Tibial nerve (tissue), 4 donors: ENCODE measurements at regions not wholly inside any gene's neighbourhood (a gene's known extent, or its start where the extent isn't known, plus 50 kb on each side); places are given as distances from the start of the nearest gene placed in this dataset.

ENCODE experiments used
- DNase-seq, 2 donors: peaks; one replicate each; pipeline ENCODE4 v3.0.0-alpha.2; 2019; ENCODE audit warnings: low spot score in 2 of 2
- H3K27ac ChIP-seq, 4 donors: fragments of 200-600 bp; sonication (generic) in 3 of 4; one replicate each; pipeline ENCODE4 v1.5.1; 2017 to 2019; ENCODE audit warnings: mild to moderate bottlenecking in 1 of 4
- H3K27me3 ChIP-seq, 2 donors: fragments of 200-600 bp; sonication (generic) in 1 of 2; one replicate each; pipeline versions ENCODE4 v1.5.1 to v1.6.0; 2017 to 2019
- H3K36me3 ChIP-seq, 3 donors: fragments of 200-600 bp; sonication (generic); one replicate each; pipeline ENCODE4 v1.5.1; 2018 to 2019
- H3K4me1 ChIP-seq, 4 donors: fragments of 200-600 bp; sonication (generic) in 3 of 4; one replicate each; pipeline ENCODE4 v1.5.1; 2017 to 2019
- H3K4me3 ChIP-seq, 4 donors: fragments of 200-600 bp; sonication (generic) in 3 of 4; one replicate each; pipeline ENCODE4 v1.5.1; 2017 to 2019; ENCODE audit warnings: mild to moderate bottlenecking in 1 of 4, moderate library complexity in 1 of 4
- H3K9me3 ChIP-seq, 4 donors: fragments of 200-600 bp; sonication (generic) in 3 of 4; one replicate each; pipeline ENCODE4 v1.5.1; 2017 to 2019
- EP300 ChIP-seq, 2 donors: sonication (generic); formaldehyde crosslinking; IDR thresholded peaks; one replicate each; pipeline ENCODE4 v1.6.1; 2017; ENCODE audit warnings: antibody characterized with exemption in 2 of 2, mild to moderate bottlenecking in 1 of 2
- POLR2A ChIP-seq, 2 donors: fragments of 450-650 bp; IDR thresholded peaks; one replicate each; pipeline ENCODE4 v1.6.1; 2017; ENCODE audit warnings: antibody characterized with exemption in 2 of 2, mild to moderate bottlenecking in 2 of 2, moderate library complexity in 2 of 2
- WGBS, 2 donors: methylation state at CpG; one replicate each; pipeline ENCODE4 v1.1.5; 2018; 5-methylcytosine and 5-hydroxymethylcytosine counted together
- TF ChIP-seq, protein P1 (sequence below), 5 experiments: fragments of 200-600 bp in 3 of 5; fragments of 450-650 bp in 2 of 5; sonication (generic) in 3 of 5; IDR thresholded peaks; one replicate each; pipeline ENCODE4 v1.5.1; 2016 to 2019; ENCODE audit warnings: antibody characterized with exemption in 5 of 5, mild to moderate bottlenecking in 3 of 5, moderate library complexity in 2 of 5

DNA sequence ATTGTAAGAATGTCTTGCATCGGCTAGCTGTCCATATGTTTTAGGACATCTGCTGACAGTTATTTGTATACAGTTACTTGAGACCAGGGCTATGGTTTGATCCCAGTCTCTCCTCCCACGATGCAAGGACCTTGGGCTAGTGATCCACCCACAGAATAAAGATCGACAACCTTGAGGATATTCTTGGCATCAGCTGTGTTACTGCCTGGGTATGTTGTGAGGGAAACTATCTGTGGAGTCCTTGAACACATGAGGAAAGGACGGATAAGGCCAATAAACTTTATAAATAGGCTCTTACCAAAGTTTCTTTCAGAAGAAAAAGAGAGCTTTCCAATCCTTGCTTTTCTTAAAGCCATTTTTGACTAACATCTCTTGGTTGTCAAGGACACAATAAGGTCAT lies 70.8 kb upstream of the HEY2 start:
- Histone ChIP-seq H3K9me3 (no peaks in the 10 kb centered on the region), H3K27ac (no peak overlapping the region), H3K4me1 (peaks cover 0 to 6% (median 0%) of the 10 kb centered on the region in 4 donors), H3K36me3 (no peaks in the 10 kb centered on the region), H3K4me3 (no peak overlapping the region), H3K27me3 (no peaks in the 10 kb centered on the region)
- DNase-seq = no peak
- 81 to 95% methylated on average over 4 of the region's 4 CpGs for WGBS, 2 donors
- TF ChIP-seq POLR2A (IDR thresholded peaks at IDR 0.05) = no peak
- no peak for TF ChIP-seq EP300 (IDR thresholded peaks at IDR 0.05)
- TF ChIP-seq, protein P1, sequence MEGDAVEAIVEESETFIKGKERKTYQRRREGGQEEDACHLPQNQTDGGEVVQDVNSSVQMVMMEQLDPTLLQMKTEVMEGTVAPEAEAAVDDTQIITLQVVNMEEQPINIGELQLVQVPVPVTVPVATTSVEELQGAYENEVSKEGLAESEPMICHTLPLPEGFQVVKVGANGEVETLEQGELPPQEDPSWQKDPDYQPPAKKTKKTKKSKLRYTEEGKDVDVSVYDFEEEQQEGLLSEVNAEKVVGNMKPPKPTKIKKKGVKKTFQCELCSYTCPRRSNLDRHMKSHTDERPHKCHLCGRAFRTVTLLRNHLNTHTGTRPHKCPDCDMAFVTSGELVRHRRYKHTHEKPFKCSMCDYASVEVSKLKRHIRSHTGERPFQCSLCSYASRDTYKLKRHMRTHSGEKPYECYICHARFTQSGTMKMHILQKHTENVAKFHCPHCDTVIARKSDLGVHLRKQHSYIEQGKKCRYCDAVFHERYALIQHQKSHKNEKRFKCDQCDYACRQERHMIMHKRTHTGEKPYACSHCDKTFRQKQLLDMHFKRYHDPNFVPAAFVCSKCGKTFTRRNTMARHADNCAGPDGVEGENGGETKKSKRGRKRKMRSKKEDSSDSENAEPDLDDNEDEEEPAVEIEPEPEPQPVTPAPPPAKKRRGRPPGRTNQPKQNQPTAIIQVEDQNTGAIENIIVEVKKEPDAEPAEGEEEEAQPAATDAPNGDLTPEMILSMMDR (IDR thresholded peaks at IDR 0.05) = no peak

DNA sequence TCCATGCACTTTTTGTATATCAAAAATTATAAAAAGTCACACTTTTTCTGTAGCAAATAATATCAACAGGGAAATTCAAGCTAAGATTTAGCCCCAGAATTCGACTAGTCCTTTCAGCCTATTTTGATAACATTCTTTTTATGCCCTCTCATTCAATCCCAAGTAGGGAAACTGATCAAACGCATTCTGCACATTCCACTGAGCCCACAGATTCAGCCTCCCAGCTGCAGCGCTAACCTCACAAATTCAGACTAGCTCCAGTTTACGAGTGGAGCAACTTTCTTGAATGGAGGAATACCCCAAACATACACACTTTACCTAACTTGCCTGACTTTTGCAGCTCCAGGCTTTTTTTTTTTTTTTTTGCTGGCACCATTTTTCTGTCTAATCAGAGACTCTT lies 70.3 kb upstream of the HEY2 start:
- Histone ChIP-seq H3K27me3 (no peaks in the 10 kb centered on the region), H3K4me1 (peaks cover 0 to 6% (median 0%) of the 10 kb centered on the region in 4 donors), H3K4me3 (no peak overlapping the region), H3K27ac (no peak overlapping the region), H3K9me3 (no peaks in the 10 kb centered on the region), H3K36me3 (no peaks in the 10 kb centered on the region)
- TF ChIP-seq POLR2A (IDR thresholded peaks at IDR 0.05) (no peak), EP300 (IDR thresholded peaks at IDR 0.05) (no peak)
- TF ChIP-seq, protein P1 (IDR thresholded peaks at IDR 0.05) = no peak
- 55 to 60% methylated on average over 4 of the region's 4 CpGs for WGBS, 2 donors
- no peak for DNase-seq

DNA sequence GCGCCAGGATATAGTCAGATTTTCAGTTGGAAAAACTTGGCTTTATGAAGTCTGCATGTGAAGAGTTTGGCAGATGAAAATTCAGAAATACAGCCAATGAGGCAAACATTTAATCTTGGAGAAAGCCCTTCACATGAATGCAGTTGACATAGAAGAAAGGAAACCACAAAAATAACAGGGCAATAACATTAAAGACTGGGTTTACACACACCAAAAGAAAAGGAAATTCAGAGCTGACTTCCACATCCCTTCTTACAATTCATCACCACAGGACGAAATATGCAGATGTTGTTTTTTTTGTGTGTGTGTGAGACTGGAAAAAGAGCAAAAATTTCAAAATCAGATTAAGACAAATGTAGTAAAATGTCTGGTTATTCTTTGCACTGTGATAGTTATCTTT lies 69.8 kb upstream of the HEY2 start:
- no peak for DNase-seq
- Histone ChIP-seq H3K4me1 (peaks cover 0 to 6% (median 0%) of the 10 kb centered on the region in 4 donors), H3K36me3 (no peaks in the 10 kb centered on the region), H3K27me3 (no peaks in the 10 kb centered on the region), H3K9me3 (no peaks in the 10 kb centered on the region), H3K4me3 (no peak overlapping the region), H3K27ac (no peak overlapping the region)
- TF ChIP-seq POLR2A (IDR thresholded peaks at IDR 0.05) (no peak), EP300 (IDR thresholded peaks at IDR 0.05) (no peak)
- TF ChIP-seq, protein P1 (IDR thresholded peaks at IDR 0.05) = no peak
- WGBS, 2 donors = 52 to 57% methylated on average over 2 of the region's 2 CpGs

DNA sequence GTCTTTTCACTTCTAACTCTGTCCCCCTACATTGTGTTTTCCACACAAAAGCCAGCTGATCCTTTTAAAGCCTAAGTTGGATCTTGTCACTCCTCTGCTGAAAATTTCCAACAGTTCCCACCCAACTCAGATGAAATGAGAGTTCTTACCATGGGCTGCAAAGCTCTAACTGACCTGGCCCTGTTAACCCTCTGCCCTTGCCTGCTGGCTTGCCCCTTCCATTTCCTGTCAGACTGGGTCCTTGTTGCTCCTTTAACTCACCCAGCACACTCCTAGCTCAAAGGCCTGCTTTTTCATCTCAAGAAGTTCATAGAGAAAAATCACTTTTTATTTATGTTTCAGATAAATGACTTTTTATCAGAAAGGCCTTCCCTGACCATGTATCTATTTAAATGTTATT lies 66.5 kb upstream of the HEY2 start:
- Histone ChIP-seq H3K4me3 (no peak overlapping the region), H3K4me1 (no peaks in the 10 kb centered on the region)
- TF ChIP-seq, protein P1 (IDR thresholded peaks at IDR 0.05) = no peak
- TF ChIP-seq EP300 (IDR thresholded peaks at IDR 0.05) = no peak
- no peak for TF ChIP-seq POLR2A (IDR thresholded peaks at IDR 0.05)

DNA sequence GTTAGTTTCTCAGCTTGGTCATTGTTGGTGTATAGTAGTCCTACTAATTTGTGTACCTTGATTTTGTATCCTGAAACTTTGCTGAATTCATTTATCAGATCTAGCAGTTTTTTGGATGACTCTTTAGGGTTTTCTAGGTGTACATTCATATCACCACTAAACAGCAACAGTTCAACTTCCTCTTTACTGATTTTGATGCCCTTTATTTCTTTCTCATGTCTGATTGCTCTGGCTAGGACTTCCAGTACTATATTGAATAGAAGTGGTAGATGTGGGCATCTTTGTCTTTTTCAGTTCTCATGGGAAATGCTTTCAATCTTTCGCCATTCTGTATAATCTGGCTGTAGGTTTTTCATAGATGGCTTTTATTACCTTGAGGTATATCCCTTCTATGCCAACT lies 61.3 kb upstream of the HEY2 start:
- TF ChIP-seq, protein P1 (IDR thresholded peaks at IDR 0.05) = no peak
- TF ChIP-seq EP300 (IDR thresholded peaks at IDR 0.05) (no peak), POLR2A (IDR thresholded peaks at IDR 0.05) (no peak)
- no peaks in the 10 kb centered on the region for H3K27me3 ChIP-seq
- H3K36me3 ChIP-seq = no peaks in the 10 kb centered on the region
- no peak for DNase-seq
- WGBS, 2 donors = 84 to 88% methylated on average over 1 of the region's 1 CpG
- no peak overlapping the region for H3K27ac ChIP-seq
- peaks cover 0 to 16% (median 0%) of the 10 kb centered on the region in 4 donors for H3K9me3 ChIP-seq
- H3K4me3 ChIP-seq = no peak overlapping the region
- H3K4me1 ChIP-seq = no peaks in the 10 kb centered on the region

More for the DNA sequence above, 66.5 kb upstream of the HEY2 start:
- no peak for DNase-seq
- Histone ChIP-seq H3K27me3 (no peaks in the 10 kb centered on the region), H3K9me3 (no peaks in the 10 kb centered on the region), H3K27ac (no peak overlapping the region), H3K36me3 (no peaks in the 10 kb centered on the region)
